ENCODE measurements at regions not wholly inside any gene's neighbourhood (a gene's known extent, or its start where the extent isn't known, plus 50 kb on each side); places are given as distances from the start of the nearest gene placed in this dataset.
"Not testable (repeated sequence)": the region's sequence is repeated elsewhere in the genome, so short reads cannot be mapped to it uniquely, and the experiment has no call there.

DNA sequence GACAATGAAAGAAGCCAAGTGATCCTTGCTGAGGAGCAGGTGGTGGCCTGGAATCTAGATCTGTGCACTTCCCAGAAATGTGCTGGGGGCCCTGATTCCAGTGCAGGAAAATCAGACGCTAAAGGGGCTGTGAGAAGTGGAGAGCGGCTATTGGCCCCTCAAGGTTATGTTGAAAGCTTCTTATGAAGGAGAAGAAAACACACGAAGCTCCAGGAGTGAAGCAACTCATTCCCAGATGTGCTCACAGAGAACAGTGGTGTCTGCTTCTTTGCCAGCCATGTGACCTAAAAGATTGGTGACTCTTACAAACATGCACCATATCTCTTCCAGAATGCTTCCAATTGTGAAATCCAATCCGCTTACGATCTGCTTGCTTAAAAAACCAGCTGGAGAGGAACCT, 679.3 kb upstream of the IGFBP3 start:
- 94 to 96% methylated on average over 5 of the region's 5 CpGs for WGBS, 2 experiments
- Histone ChIP-seq H3K27ac (ENCODE audit: insufficient read depth, low read depth, low read length, poor library complexity, severe bottlenecking) (no peak overlapping the region), H3K4me3 (ENCODE audit: insufficient read depth, low read depth, low read length) (no peak overlapping the region), H3K27me3 (ENCODE audit: control insufficient read depth, insufficient read depth, low read length, poor library complexity, severe bottlenecking) (no peaks in the 10 kb centered on the region), H3K36me3 (ENCODE audit: control insufficient read depth, insufficient read depth, low read length) (no peaks in the 10 kb centered on the region), H3K9me3 (ENCODE audit: control insufficient read depth, low read length) (no peaks in the 10 kb centered on the region), H3K4me1 (ENCODE audit: control insufficient read depth, insufficient read depth, low read length) (no peaks in the 10 kb centered on the region)

DNA sequence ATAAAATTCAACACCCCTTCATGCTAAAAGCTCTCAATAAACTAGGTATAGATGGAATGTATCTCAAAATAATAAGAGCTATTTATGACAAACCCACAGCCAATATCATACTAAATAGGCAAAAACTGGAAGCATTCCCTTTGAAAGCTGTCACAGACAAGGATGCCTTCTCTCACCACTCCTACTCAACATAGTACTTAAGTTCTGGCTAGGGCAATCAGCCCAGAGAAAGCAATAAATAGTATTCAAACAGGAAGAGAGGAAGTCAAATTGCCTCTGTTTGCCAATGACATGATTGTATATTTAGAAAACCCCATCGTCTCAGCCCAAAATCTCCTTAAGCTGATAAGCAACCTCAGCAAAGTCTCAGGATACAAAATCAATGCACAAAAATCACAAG, 673.8 kb upstream of the IGFBP3 start:
- H3K36me3 ChIP-seq (ENCODE audit: control insufficient read depth, insufficient read depth, low read length); H3K4me1 ChIP-seq (ENCODE audit: control insufficient read depth, insufficient read depth, low read length); H3K27me3 ChIP-seq (ENCODE audit: control insufficient read depth, insufficient read depth, low read length, poor library complexity, severe bottlenecking); H3K27ac ChIP-seq (ENCODE audit: insufficient read depth, low read depth, low read length, poor library complexity, severe bottlenecking); H3K9me3 ChIP-seq (ENCODE audit: control insufficient read depth, low read length); H3K4me3 ChIP-seq (ENCODE audit: insufficient read depth, low read depth, low read length): not testable (repeated sequence)
- WGBS, 2 experiments = 91 to 100% methylated on average over 1 of the region's 1 CpG

DNA sequence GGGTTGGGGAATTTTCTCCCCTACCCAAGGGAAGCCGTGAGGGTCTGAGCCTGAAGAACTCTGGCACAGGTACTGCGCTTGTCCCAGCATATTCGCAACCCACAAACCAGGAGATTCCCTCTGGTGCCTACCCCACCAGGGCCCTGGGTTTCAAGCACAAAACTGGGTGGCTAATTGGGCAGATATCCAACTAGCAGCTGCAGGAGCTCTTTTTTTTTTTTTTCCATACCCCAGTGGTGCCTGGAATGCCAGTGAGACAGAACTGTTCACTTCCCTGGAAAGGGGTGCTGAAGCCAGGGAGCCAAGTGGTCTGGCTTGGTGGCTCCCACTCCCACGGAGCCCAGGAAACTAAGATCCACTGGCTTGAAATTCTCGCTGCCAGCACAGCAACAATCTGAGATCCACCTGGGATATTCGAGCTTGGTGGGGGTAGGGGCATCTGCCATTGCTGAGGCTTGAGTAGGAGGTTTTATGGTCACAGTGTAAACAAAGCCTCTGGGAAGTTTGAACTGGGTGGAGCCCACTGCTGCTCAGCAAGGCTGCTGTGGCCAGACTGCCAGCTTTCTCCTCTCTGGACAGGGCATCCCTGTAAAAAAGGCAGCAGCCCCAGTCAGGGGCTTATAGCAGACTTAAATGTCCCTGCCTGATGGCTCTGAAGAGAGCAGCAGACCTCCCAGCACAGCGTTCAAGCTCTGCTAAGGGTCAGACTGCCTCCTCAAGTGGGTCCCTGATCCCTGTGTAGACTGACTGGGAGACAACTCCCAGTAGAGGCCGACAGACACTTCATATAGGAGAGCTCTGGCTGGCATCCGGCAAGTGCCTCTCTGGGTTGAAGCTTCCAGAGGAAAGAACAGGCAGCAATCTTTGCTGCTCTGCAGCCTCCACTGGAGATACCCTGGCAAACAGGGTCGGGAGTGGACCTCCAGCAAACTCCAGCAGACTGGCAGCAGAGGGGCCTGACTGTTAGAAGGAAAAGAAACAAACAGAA, 670.1 kb upstream of the IGFBP3 start:
- not testable (repeated sequence) for H3K4me1 ChIP-seq (ENCODE audit: control insufficient read depth, insufficient read depth, low read length); H3K27ac ChIP-seq (ENCODE audit: insufficient read depth, low read depth, low read length, poor library complexity, severe bottlenecking); H3K27me3 ChIP-seq (ENCODE audit: control insufficient read depth, insufficient read depth, low read length, poor library complexity, severe bottlenecking); H3K4me3 ChIP-seq (ENCODE audit: insufficient read depth, low read depth, low read length); H3K9me3 ChIP-seq (ENCODE audit: control insufficient read depth, low read length); H3K36me3 ChIP-seq (ENCODE audit: control insufficient read depth, insufficient read depth, low read length)
- 92 to 95% methylated on average over 10 of the region's 10 CpGs for WGBS, 2 experiments

DNA sequence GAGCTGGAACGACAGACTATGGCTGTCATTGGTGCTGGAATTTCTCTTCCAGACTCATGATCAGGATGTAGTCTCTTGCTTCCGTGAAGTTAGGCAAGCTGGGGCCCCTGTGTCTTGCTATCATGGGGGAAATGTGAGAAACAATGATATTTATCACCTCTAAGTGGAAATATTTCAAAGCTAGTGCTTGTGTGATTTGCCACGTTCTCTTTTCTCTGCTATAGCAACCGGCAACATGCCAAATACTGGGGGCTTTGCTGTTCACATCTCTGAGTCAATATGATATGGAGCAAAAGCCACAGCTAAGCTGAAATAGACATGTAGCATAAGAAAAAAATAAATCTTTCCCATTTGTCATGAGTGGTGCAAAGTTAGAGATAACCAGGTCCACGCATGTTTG, 668.2 kb upstream of the IGFBP3 start:
- 94 to 95% methylated on average over 5 of the region's 5 CpGs for WGBS, 2 experiments
- H3K27ac ChIP-seq (ENCODE audit: insufficient read depth, low read depth, low read length, poor library complexity, severe bottlenecking) = no peak overlapping the region
- no peak overlapping the region for H3K4me3 ChIP-seq (ENCODE audit: insufficient read depth, low read depth, low read length)
- H3K36me3 ChIP-seq (ENCODE audit: control insufficient read depth, insufficient read depth, low read length) = no peaks in the 10 kb centered on the region
- H3K9me3 ChIP-seq (ENCODE audit: control insufficient read depth, low read length) = no peaks in the 10 kb centered on the region
- no peaks in the 10 kb centered on the region for H3K4me1 ChIP-seq (ENCODE audit: control insufficient read depth, insufficient read depth, low read length)
- no peaks in the 10 kb centered on the region for H3K27me3 ChIP-seq (ENCODE audit: control insufficient read depth, insufficient read depth, low read length, poor library complexity, severe bottlenecking)

DNA sequence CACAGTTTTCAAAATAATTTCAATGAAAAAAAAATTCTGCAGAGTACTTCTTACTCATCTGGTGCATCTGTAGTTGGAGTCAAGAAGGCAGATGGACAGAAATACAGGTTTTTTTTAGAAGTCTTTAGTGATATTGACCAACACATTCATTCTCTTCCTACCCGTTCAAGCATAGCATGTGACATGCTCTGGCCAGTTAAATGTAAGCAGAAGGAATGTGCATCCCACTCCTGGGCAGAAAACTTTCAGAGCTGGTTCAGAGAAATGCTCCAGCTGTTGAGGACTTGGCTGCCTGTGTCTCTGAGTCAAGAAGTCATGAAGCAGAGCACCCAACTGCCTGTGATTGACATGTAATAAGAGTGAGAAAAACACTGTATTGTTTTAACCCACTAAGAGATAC, 665.3 kb upstream of the IGFBP3 start:
- Histone ChIP-seq H3K27me3 (ENCODE audit: control insufficient read depth, insufficient read depth, low read length, poor library complexity, severe bottlenecking) (no peaks in the 10 kb centered on the region), H3K4me3 (ENCODE audit: insufficient read depth, low read depth, low read length) (no peak overlapping the region), H3K36me3 (ENCODE audit: control insufficient read depth, insufficient read depth, low read length) (no peaks in the 10 kb centered on the region), H3K9me3 (ENCODE audit: control insufficient read depth, low read length) (no peaks in the 10 kb centered on the region), H3K4me1 (ENCODE audit: control insufficient read depth, insufficient read depth, low read length) (no peaks in the 10 kb centered on the region), H3K27ac (ENCODE audit: insufficient read depth, low read depth, low read length, poor library complexity, severe bottlenecking) (no peak overlapping the region)
- WGBS, 2 experiments = 70 to 92% methylated on average over 1 of the region's 1 CpG

DNA sequence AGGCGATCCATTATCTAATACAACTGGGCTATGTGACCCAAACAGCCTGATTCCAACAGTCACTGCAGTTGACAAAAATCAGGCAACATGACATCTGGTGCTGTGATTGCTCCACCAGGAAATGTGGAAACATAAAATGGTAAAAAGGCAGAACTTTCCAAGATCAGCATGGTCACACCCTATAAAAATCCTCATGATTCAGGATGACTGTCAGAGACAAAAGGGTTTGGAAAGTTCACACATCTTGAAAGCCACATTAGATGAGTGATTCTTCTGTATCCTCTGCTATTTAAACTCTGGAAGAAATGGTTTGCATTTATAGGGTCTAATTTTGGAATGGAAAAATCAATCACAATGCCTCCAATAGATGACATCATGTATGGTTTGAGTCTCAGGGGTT, 662.6 kb upstream of the IGFBP3 start:
- Histone ChIP-seq H3K36me3 (ENCODE audit: control insufficient read depth, insufficient read depth, low read length) (no peaks in the 10 kb centered on the region), H3K4me1 (ENCODE audit: control insufficient read depth, insufficient read depth, low read length) (no peaks in the 10 kb centered on the region), H3K9me3 (ENCODE audit: control insufficient read depth, low read length) (no peaks in the 10 kb centered on the region), H3K4me3 (ENCODE audit: insufficient read depth, low read depth, low read length) (no peak overlapping the region), H3K27ac (ENCODE audit: insufficient read depth, low read depth, low read length, poor library complexity, severe bottlenecking) (no peak overlapping the region), H3K27me3 (ENCODE audit: control insufficient read depth, insufficient read depth, low read length, poor library complexity, severe bottlenecking) (no peaks in the 10 kb centered on the region)
- 91 to 92% methylated on average over 1 of the region's 1 CpG for WGBS, 2 experiments

DNA sequence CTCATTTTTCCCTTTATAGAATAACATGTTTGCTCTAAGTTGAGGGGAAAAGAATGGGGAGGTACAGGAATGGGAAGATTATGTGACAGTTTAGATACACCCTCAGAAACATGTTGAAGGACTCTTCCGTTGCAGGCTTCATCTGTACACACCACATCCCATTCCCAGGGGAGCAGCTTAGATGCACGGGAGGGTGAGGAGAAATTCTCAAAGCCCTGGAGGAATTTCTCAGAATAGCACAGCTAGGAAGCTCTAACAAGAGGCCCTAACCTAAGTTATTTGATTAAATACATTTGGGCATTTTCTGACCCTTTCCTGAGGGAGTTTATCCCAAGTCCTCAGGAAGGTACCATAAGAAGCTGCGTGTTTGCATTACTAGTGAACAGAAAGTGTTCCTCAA, 660.2 kb upstream of the IGFBP3 start:
- H3K36me3 ChIP-seq (ENCODE audit: control insufficient read depth, insufficient read depth, low read length) = no peaks in the 10 kb centered on the region
- 94 to 95% methylated on average over 3 of the region's 3 CpGs for WGBS, 2 experiments
- H3K4me1 ChIP-seq (ENCODE audit: control insufficient read depth, insufficient read depth, low read length) = no peaks in the 10 kb centered on the region
- no peaks in the 10 kb centered on the region for H3K9me3 ChIP-seq (ENCODE audit: control insufficient read depth, low read length)
- H3K4me3 ChIP-seq (ENCODE audit: insufficient read depth, low read depth, low read length) = no peak overlapping the region
- H3K27ac ChIP-seq (ENCODE audit: insufficient read depth, low read depth, low read length, poor library complexity, severe bottlenecking) = no peak overlapping the region
- no peaks in the 10 kb centered on the region for H3K27me3 ChIP-seq (ENCODE audit: control insufficient read depth, insufficient read depth, low read length, poor library complexity, severe bottlenecking)

DNA sequence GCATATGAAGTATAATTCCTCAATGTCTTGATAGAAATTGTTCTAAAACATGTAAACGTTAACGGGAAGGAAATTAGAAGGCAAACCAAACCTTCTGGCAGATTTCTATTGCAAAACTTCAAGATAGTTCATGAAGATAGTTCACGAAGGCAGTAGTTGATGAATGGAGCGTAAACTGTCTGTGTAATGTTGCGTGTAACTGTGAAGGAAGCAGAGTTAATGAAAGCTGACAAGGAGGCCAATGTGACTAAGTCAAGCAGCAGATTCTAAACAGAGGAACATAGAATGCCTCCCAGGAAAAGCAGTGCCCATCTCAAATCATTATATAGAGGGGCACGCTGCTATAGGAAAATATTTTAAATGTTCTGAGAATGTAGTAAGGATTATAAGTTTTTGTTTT, 659.7 kb upstream of the IGFBP3 start:
- no peak overlapping the region for H3K4me3 ChIP-seq (ENCODE audit: insufficient read depth, low read depth, low read length)
- H3K9me3 ChIP-seq (ENCODE audit: control insufficient read depth, low read length) = no peaks in the 10 kb centered on the region
- WGBS, 2 experiments = 94 to 97% methylated on average over 6 of the region's 6 CpGs
- no peaks in the 10 kb centered on the region for H3K27me3 ChIP-seq (ENCODE audit: control insufficient read depth, insufficient read depth, low read length, poor library complexity, severe bottlenecking)
- H3K4me1 ChIP-seq (ENCODE audit: control insufficient read depth, insufficient read depth, low read length) = no peaks in the 10 kb centered on the region
- no peaks in the 10 kb centered on the region for H3K36me3 ChIP-seq (ENCODE audit: control insufficient read depth, insufficient read depth, low read length)
- H3K27ac ChIP-seq (ENCODE audit: insufficient read depth, low read depth, low read length, poor library complexity, severe bottlenecking) = no peak overlapping the region

DNA sequence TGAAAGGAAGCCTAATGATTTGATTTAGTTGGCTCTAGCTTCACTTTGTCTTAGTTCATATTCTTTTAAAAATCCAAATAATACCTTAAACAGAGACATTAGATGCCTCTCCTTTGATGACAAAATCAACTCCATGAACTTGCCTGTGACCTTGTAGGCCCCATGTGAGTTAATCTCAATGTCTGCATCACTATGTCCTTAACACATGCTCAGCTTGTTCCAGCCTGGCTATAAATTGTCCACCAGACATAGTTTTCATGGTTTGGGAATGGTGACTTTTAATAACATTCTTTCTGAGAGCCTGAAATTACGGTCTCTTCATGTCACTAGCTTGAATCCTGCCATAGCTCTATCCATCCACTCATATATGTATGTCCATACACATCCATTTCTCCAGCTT, 656.3 kb upstream of the IGFBP3 start:
- Histone ChIP-seq H3K27me3 (ENCODE audit: control insufficient read depth, insufficient read depth, low read length, poor library complexity, severe bottlenecking) (no peaks in the 10 kb centered on the region), H3K4me1 (ENCODE audit: control insufficient read depth, insufficient read depth, low read length) (no peaks in the 10 kb centered on the region), H3K36me3 (ENCODE audit: control insufficient read depth, insufficient read depth, low read length) (no peaks in the 10 kb centered on the region), H3K9me3 (ENCODE audit: control insufficient read depth, low read length) (no peaks in the 10 kb centered on the region), H3K27ac (ENCODE audit: insufficient read depth, low read depth, low read length, poor library complexity, severe bottlenecking) (no peak overlapping the region), H3K4me3 (ENCODE audit: insufficient read depth, low read depth, low read length) (no peak overlapping the region)
- WGBS, 2 experiments = 88 to 92% methylated on average over 1 of the region's 1 CpG

DNA sequence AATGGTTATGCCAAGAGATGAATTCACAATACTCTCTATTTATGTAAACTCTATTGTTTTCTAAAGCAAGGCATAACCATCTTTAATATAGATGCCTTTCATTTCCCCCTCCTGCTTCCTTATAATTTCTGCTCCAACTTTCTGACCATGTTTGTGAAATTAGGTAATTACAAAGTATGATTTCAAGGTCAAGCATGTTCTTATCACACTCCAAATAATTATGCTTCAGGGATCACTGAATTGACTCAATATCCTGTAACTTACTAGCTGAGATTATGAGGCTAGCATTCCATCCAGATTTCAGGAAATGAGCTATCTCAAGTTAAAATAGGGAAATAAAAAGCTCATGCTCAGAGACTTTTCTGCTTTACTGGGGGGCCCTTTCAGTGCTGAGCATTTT, 655.9 kb upstream of the IGFBP3 start:
- Histone ChIP-seq H3K4me3 (ENCODE audit: insufficient read depth, low read depth, low read length) (no peak overlapping the region), H3K9me3 (ENCODE audit: control insufficient read depth, low read length) (no peaks in the 10 kb centered on the region), H3K27me3 (ENCODE audit: control insufficient read depth, insufficient read depth, low read length, poor library complexity, severe bottlenecking) (no peaks in the 10 kb centered on the region), H3K27ac (ENCODE audit: insufficient read depth, low read depth, low read length, poor library complexity, severe bottlenecking) (no peak overlapping the region), H3K36me3 (ENCODE audit: control insufficient read depth, insufficient read depth, low read length) (no peaks in the 10 kb centered on the region), H3K4me1 (ENCODE audit: control insufficient read depth, insufficient read depth, low read length) (no peaks in the 10 kb centered on the region)
